ENCODE measurements at regions not wholly inside any gene's neighbourhood (a gene's known extent, or its start where the extent isn't known, plus 50 kb on each side); places are given as distances from the start of the nearest gene placed in this dataset.

GRCh38 chr15:39304201-39304841 is 276.6 kb upstream of the THBS1 start:
- no peak for DNase-seq
- no CpG with 5 or more reads among the region's 7 CpGs for WGBS (ENCODE audit: extremely low coverage, insufficient coverage, insufficient read length)
- no peak overlapping the region for H4K12ac ChIP-seq (ENCODE audit: low read depth, low read length)

GRCh38 chr15:39304931-39305728 is 275.7 kb upstream of the THBS1 start:
- Histone ChIP-seq H3K79me1 (ENCODE audit: low read length) (peaks cover 10% of the 10 kb centered on the region), H3K27me3 (ENCODE audit: insufficient read depth, low read length) (no peaks in the 10 kb centered on the region), H3K9me3 (ENCODE audit: insufficient read depth, low read depth, low read length) (no peaks in the 10 kb centered on the region), H4K8ac (ENCODE audit: low read depth, low read length) (no peak overlapping the region), H2AFZ (ENCODE audit: insufficient read depth, low read length, poor library complexity) (no peak overlapping the region), H3K4me2 (ENCODE audit: low read length) (no peak overlapping the region), H3K9ac (ENCODE audit: low read length) (no peak overlapping the region), H3K23ac (ENCODE audit: low read length) (no peak overlapping the region), H3K4me1 (ENCODE audit: control insufficient read depth in 1 of 2, insufficient read depth in 2 of 2, low read length in 2 of 2) (peaks cover 3 to 7% of the 10 kb centered on the region in 2 experiments), H2AK5ac (ENCODE audit: low read length) (no peak overlapping the region), H2BK5ac (ENCODE audit: low read depth, low read length, poor library complexity) (no peak overlapping the region), H3K36me3 (ENCODE audit: control insufficient read depth in 1 of 2, insufficient read depth in 2 of 2, low read length in 2 of 2) (no peaks in the 10 kb centered on the region), H2BK120ac (ENCODE audit: insufficient read depth, low read length, poor library complexity) (no peak overlapping the region), H3K79me2 (ENCODE audit: control insufficient read depth, insufficient read depth, low read length, poor library complexity) (peaks cover 2% of the 10 kb centered on the region), H2BK12ac (ENCODE audit: low read length) (no peak overlapping the region), H3K14ac (ENCODE audit: low read length) (no peak overlapping the region), H3K27ac (ENCODE audit: low read depth, low read length) (no peak overlapping the region), H3K18ac (ENCODE audit: low read length) (no peak overlapping the region), H4K12ac (ENCODE audit: low read depth, low read length) (no peak overlapping the region), H3K4ac (ENCODE audit: low read depth, low read length) (no peak overlapping the region), H4K91ac (ENCODE audit: low read depth, low read length) (no peak overlapping the region), H3K4me3 (ENCODE audit: low read depth, low read length) (no peak overlapping the region)
- WGBS (ENCODE audit: extremely low coverage, insufficient coverage, insufficient read length) = no CpG with 5 or more reads among the region's 4 CpGs
- no peak for DNase-seq

More at GRCh38 chr15:39304201-39304841, 276.6 kb upstream of the THBS1 start:
- Histone ChIP-seq H3K23ac (ENCODE audit: low read length) (no peak overlapping the region), H2BK120ac (ENCODE audit: insufficient read depth, low read length, poor library complexity) (no peak overlapping the region), H2AK5ac (ENCODE audit: low read length) (no peak overlapping the region), H3K9ac (ENCODE audit: low read length) (no peak overlapping the region), H3K14ac (ENCODE audit: low read length) (no peak overlapping the region), H2BK5ac (ENCODE audit: low read depth, low read length, poor library complexity) (no peak overlapping the region), H3K36me3 (ENCODE audit: control insufficient read depth in 1 of 2, insufficient read depth in 2 of 2, low read length in 2 of 2) (no peaks in the 10 kb centered on the region), H3K79me2 (ENCODE audit: control insufficient read depth, insufficient read depth, low read length, poor library complexity) (peaks cover 2% of the 10 kb centered on the region), H3K4me3 (ENCODE audit: low read depth, low read length) (no peak overlapping the region), H3K18ac (ENCODE audit: low read length) (no peak overlapping the region), H3K79me1 (ENCODE audit: low read length) (peaks cover 15% of the 10 kb centered on the region), H2BK12ac (ENCODE audit: low read length) (peak overlapping the region; percentile 82), H4K8ac (ENCODE audit: low read depth, low read length) (no peak overlapping the region), H3K9me3 (ENCODE audit: insufficient read depth, low read depth, low read length) (no peaks in the 10 kb centered on the region), H3K27ac (ENCODE audit: low read depth, low read length) (no peak overlapping the region), H3K4ac (ENCODE audit: low read depth, low read length) (no peak overlapping the region), H3K27me3 (ENCODE audit: insufficient read depth, low read length) (no peaks in the 10 kb centered on the region), H3K4me2 (ENCODE audit: low read length) (no peak overlapping the region), H2AFZ (ENCODE audit: insufficient read depth, low read length, poor library complexity) (no peak overlapping the region), H3K4me1 (ENCODE audit: control insufficient read depth in 1 of 2, insufficient read depth in 2 of 2, low read length in 2 of 2) (peaks cover 7 to 9% of the 10 kb centered on the region in 2 experiments), H4K91ac (ENCODE audit: low read depth, low read length) (peak overlapping the region; percentile 58)

GRCh38 chr15:39310633-39311032 is 270.2 kb upstream of the THBS1 start:
- no peak overlapping the region for H3K27ac ChIP-seq (ENCODE audit: low read depth, low read length)
- H2BK120ac ChIP-seq (ENCODE audit: insufficient read depth, low read length, poor library complexity) = no peak overlapping the region
- no peak overlapping the region for H4K12ac ChIP-seq (ENCODE audit: low read depth, low read length)
- no peaks in the 10 kb centered on the region for H3K79me1 ChIP-seq (ENCODE audit: low read length)
- no peak overlapping the region for H3K4me3 ChIP-seq (ENCODE audit: low read depth, low read length)
- no peaks in the 10 kb centered on the region for H3K4me1 ChIP-seq (ENCODE audit: control insufficient read depth in 1 of 2, insufficient read depth in 2 of 2, low read length in 2 of 2)
- DNase-seq = no peak
- H3K36me3 ChIP-seq (ENCODE audit: control insufficient read depth in 1 of 2, insufficient read depth in 2 of 2, low read length in 2 of 2) = no peaks in the 10 kb centered on the region
- no peak overlapping the region for H2AK5ac ChIP-seq (ENCODE audit: low read length)
- H4K8ac ChIP-seq (ENCODE audit: low read depth, low read length) = no peak overlapping the region
- no CpG with 5 or more reads among the region's 3 CpGs for WGBS (ENCODE audit: extremely low coverage, insufficient coverage, insufficient read length)
- H2BK12ac ChIP-seq (ENCODE audit: low read length) = no peak overlapping the region
- no peak overlapping the region for H3K4me2 ChIP-seq (ENCODE audit: low read length)
- H2BK5ac ChIP-seq (ENCODE audit: low read depth, low read length, poor library complexity) = no peak overlapping the region
- no peak overlapping the region for H3K14ac ChIP-seq (ENCODE audit: low read length)
- no peak overlapping the region for H2AFZ ChIP-seq (ENCODE audit: insufficient read depth, low read length, poor library complexity)
- H3K18ac ChIP-seq (ENCODE audit: low read length) = no peak overlapping the region
- H3K79me2 ChIP-seq (ENCODE audit: control insufficient read depth, insufficient read depth, low read length, poor library complexity) = no peaks in the 10 kb centered on the region
- no peak overlapping the region for H3K23ac ChIP-seq (ENCODE audit: low read length)
- no peaks in the 10 kb centered on the region for H3K9me3 ChIP-seq (ENCODE audit: insufficient read depth, low read depth, low read length)
- H3K9ac ChIP-seq (ENCODE audit: low read length) = no peak overlapping the region
- no peak overlapping the region for H4K91ac ChIP-seq (ENCODE audit: low read depth, low read length)
- H3K4ac ChIP-seq (ENCODE audit: low read depth, low read length) = no peak overlapping the region
- no peaks in the 10 kb centered on the region for H3K27me3 ChIP-seq (ENCODE audit: insufficient read depth, low read length)

- no peak overlapping the region for H2BK12ac ChIP-seq (ENCODE audit: low read length)
- no peaks in the 10 kb centered on the region for H3K4me1 ChIP-seq (ENCODE audit: control insufficient read depth in 1 of 2, insufficient read depth in 2 of 2, low read length in 2 of 2)
- H3K4me2 ChIP-seq (ENCODE audit: low read length) = no peak overlapping the region
- no peaks in the 10 kb centered on the region for H3K36me3 ChIP-seq (ENCODE audit: control insufficient read depth in 1 of 2, insufficient read depth in 2 of 2, low read length in 2 of 2)
- no peaks in the 10 kb centered on the region for H3K79me2 ChIP-seq (ENCODE audit: control insufficient read depth, insufficient read depth, low read length, poor library complexity)
- no peak overlapping the region for H3K9ac ChIP-seq (ENCODE audit: low read length)
- no peak overlapping the region for H2AK5ac ChIP-seq (ENCODE audit: low read length)
- no peak overlapping the region for H4K8ac ChIP-seq (ENCODE audit: low read depth, low read length)
- H3K9me3 ChIP-seq (ENCODE audit: insufficient read depth, low read depth, low read length) = no peaks in the 10 kb centered on the region
- H3K27ac ChIP-seq (ENCODE audit: low read depth, low read length) = no peak overlapping the region
- no peak overlapping the region for H2AFZ ChIP-seq (ENCODE audit: insufficient read depth, low read length, poor library complexity)
- no peak for DNase-seq
- no peak overlapping the region for H4K12ac ChIP-seq (ENCODE audit: low read depth, low read length)
- H3K18ac ChIP-seq (ENCODE audit: low read length) = no peak overlapping the region
- H3K4ac ChIP-seq (ENCODE audit: low read depth, low read length) = no peak overlapping the region
- no peak overlapping the region for H2BK120ac ChIP-seq (ENCODE audit: insufficient read depth, low read length, poor library complexity)
- no peak overlapping the region for H2BK5ac ChIP-seq (ENCODE audit: low read depth, low read length, poor library complexity)
- H3K4me3 ChIP-seq (ENCODE audit: low read depth, low read length) = no peak overlapping the region
- H3K23ac ChIP-seq (ENCODE audit: low read length) = no peak overlapping the region
- no peaks in the 10 kb centered on the region for H3K79me1 ChIP-seq (ENCODE audit: low read length)
- no peak overlapping the region for H3K14ac ChIP-seq (ENCODE audit: low read length)
- H4K91ac ChIP-seq (ENCODE audit: low read depth, low read length) = no peak overlapping the region
- no CpG with 5 or more reads among the region's 3 CpGs for WGBS (ENCODE audit: extremely low coverage, insufficient coverage, insufficient read length)
- no peaks in the 10 kb centered on the region for H3K27me3 ChIP-seq (ENCODE audit: insufficient read depth, low read length)
These were observed 267.9 kb upstream of the THBS1 start for GRCh38 chr15:39312984-39313383.

All from trophoblast cell (in vitro differentiated cells and primary cell).